Activated CD8-positive, alpha-beta memory T cell treated with anti-CD3 and anti-CD28 coated beads, Interleukin-2, amount 50 U/mL, for 1 hour (primary cell): ENCODE measurements at regions not wholly inside any gene's neighbourhood (a gene's known extent, or its start where the extent isn't known, plus 50 kb on each side); places are given as distances from the start of the nearest gene placed in this dataset.
"Not testable (repeated sequence)": the region's sequence is repeated elsewhere in the genome, so short reads cannot be mapped to it uniquely, and the experiment has no call there.

Experiments used
- DNase-seq: peaks from one replicate; pipeline ENCODE4 v3.0.0-alpha.2; 2020; ENCODE audit errors: extremely low read depth

DNA sequence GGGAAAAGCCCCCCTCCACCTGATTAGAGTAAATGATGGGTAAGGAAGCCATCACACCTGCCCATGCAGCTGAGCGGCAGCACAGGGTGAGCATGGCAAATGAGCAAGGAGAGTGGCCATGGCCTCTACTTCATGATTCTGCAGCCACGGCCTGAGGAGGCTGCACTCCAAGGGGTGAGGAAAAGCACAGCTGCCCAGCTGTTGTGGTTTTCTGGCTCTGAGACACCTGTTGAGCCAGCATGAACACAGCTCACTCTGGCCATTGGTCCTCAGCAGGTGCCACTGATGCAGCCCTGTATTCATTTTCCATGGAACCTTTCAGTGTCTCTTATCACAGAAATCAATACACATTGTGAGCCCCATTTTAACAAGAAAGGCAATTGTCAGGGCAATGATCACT lies 707.2 kb downstream of the AACS start:
- no peak for DNase-seq

DNA sequence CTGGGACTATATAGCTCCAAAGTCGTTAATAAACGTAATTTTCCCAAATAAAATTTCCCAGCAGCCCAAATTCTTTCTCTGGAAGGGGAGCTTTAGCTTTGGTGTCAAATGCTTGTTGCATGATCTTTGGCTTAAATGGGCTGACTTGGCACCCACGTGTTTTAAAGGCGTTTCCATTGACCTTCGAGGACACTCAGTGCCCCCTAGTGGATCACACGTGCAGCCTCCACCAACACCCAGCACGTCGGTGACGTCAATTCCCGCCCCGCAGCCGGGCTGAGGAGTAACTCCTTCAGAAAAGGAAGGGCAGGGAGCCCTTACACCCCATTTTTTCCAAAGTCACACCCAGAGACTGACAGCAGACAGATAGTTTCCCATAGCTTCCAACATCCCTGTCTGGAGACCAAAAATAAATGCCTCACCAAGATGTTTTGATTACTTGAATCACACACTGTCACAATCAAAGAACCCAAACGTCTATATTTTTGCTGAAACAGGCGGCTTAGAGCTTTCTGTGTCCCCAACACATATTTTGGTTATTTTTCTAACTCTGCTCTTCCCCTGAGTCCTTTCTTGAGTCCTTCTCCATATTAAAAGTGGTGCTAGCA lies 707.9 kb downstream of the AACS start:
- DNase-seq = no peak

GRCh38 chr12:125775507-125775906 lies 710.3 kb downstream of the AACS start:
- DNase-seq = no peak

GRCh38 chr12:125776212-125776611 lies 711.0 kb downstream of the AACS start:
- DNase-seq = no peak

GRCh38 chr12:125786143-125786542 lies 720.9 kb downstream of the AACS start:
- no peak for DNase-seq

DNA sequence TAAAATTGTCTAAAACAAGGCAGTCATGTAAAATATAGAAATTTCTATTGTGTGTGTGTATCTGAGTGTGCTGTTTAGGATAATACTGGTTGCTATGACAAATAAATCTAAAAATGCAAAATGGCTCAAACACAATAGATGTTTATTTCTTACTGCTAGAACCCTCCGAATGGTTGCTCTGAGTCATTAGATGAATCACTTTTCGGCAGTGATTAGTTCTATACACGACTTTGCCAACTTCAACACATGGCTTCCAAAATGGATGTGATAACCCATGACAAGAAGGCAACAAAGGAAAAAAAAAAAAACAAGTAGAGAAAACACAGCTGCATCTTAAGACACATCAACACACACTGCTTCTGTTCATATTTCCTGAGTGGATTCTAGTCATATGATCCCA lies 729.2 kb downstream of the AACS start:
- no peak for DNase-seq

- no peak for DNase-seq
These were observed 732.4 kb downstream of the AACS start for GRCh38 chr12:125797421-125798175.

DNA sequence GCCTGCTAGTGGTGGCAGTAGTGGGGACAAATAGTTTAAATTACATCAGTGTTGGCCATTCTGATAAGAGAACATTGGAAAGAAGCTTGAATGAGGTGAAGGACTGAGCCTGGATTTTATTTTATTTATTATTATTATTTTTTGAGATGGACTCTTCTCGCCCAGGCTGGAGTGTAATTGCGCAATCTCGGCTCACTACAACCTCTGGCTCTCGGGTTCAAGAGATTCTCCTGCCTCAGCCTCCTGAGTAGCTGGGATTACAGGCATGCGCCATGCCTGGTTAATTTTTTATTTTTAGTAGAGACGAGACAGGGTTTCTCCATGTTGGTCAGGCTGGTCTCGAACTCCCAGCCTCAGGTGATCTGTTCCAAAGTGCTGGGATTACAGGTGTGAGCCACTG lies 739.4 kb downstream of the AACS start:
- no peak for DNase-seq

GRCh38 chr12:125824276-125824675 lies 759.0 kb downstream of the AACS start:
- DNase-seq = no peak

DNA sequence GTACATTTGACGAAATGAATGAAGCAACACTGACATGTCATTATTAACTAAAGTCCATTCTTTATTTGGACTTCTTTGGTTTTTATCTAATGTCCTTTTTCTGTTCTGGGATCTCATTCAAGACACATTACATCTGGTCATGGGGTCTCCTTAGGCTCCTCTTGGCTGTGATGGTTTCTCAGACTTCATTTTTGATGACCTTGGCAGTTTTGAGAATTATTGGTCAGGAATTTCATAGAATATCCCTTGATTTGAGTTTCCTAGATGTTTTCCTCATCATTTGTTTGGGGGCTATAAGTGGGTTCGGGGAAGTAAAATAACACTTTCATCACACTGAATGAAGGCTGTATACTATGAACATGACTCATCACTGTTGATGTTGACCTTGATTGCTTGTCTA lies 770.6 kb downstream of the AACS start:
- no peak for DNase-seq

- no peak for DNase-seq
These were observed 771.4 kb downstream of the AACS start for GRCh38 chr12:125836647-125837046.

DNA sequence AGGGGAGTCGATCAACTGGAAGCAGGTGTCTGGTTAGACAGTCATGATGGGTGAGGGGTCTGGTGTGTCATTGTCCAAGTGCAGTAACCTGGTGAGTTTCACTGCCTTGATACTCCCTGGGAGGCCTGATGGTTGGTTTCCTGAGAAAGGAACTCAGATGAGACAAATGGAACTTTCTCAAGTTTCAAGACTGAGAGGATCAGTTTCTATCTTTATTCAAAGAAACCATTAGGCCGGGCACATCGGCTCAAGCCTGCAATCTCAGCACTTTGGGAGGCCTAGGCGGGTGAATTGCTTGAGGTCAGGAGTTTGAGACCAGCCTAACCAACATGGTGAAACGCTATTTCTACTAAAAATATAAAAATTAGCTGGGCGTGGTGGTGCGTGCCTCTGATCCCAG lies 776.1 kb downstream of the AACS start:
- DNase-seq = no peak

GRCh38 chr12:125852116-125852515 lies 786.9 kb downstream of the AACS start:
- DNase-seq = no peak

DNA sequence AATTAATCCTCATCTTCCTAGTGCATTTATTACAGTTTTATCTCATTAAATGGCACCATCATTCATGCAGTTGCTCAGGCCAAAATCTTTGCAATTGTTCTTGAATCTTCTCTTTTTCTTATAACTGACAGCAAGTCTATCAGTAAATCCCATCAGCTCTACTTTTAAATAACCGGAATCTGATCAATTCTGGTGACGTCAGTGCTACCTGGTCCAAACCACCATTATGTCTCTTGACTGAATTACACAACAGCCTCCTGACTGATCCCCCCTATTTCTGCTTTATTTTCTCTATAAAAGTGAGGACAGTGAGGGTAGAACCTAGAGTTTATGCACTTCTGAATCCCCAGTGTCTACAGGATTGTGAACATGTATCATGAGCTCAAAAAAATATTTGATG lies 787.4 kb downstream of the AACS start:
- DNase-seq = no peak

DNA sequence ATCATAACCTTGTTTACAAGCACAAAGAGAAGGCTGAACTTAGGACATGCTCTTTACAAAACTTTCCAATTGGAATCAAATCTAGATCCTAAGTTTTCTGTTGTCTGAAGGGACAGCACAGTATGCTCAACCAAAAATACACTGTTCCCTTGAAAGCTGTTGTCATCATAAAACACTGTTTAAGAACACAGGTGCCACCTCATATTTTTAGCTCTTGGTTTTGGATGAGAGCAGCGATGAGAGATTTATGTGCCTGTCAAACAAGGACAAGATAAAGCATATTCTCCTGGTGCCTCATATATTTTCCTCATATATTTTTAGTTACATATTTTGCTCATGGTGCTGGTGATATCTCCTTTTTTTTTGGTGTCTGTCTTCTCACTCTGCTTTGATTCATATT lies 788.4 kb downstream of the AACS start:
- no peak for DNase-seq

DNA sequence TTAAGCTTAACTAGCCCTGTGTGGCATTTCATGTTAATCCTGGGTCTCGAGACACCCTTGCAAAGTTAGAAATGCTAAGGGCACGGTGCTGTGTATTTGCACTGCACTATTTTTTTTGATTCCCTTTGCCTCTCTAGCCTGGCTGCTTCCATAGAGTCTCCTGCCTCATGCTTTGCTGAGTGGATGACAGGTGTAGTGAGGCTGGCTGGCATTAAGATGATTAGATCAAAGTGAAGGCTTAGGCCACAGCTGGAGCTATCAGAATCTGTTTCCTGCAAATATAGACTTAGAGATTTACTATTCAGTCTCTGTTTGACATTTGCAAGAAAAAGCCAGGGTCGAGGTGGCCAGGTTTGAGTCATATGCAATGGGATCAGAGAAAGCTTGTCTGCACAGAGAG lies 791.1 kb downstream of the AACS start:
- DNase-seq = no peak

DNA sequence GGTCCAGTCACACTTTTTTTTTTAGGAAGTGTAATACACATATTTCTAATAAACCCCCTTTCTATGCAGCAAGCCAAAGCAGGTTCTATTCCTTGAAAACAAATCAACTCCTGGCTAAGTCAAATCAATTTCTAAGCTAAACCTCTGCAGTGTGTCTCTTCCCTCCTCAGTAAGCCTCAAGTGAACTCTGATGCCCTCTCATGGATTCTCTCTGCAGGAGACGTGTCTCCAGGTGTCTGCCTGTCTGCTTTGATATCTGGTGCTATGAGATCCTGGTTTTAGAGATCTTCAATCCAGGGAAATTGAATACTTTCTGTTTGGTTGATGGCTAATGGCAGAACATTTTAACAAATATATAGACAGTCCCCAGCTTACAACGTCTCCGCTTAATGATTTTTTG lies 791.7 kb downstream of the AACS start:
- DNase-seq = no peak

GRCh38 chr12:125860672-125861288 lies 795.5 kb downstream of the AACS start:
- DNase-seq = no peak

- no peak for DNase-seq
These were observed 796.4 kb downstream of the AACS start for GRCh38 chr12:125861299-125862281.

DNA sequence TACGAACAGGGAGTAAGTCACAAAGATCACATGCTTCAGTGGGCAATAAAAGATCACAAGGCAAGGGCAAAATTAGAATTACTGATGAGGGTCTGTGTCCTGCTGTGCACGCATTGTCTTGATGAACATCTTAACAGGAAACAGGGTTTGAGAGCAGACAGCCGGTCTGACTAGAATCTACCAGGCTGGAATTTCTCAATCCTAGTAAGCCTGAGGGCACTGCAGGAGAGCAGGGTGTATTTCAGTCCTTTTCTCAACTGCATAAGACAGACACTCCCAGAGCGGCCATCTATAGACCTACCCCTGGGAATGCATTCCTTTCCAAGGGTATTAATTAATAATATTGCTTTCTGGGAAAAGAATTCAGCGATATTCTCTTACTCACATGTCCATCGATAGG lies 800.0 kb downstream of the AACS start:
- DNase-seq = not testable (repeated sequence)

- DNase-seq = no peak
These were observed 806.8 kb downstream of the AACS start for GRCh38 chr12:125871811-125872594.
